GM21528 (cell line): ENCODE measurements at regions not wholly inside any gene's neighbourhood (a gene's known extent, or its start where the extent isn't known, plus 50 kb on each side); places are given as distances from the start of the nearest gene placed in this dataset.
"Not testable (repeated sequence)": the region's sequence is repeated elsewhere in the genome, so short reads cannot be mapped to it uniquely, and the experiment has no call there.

ENCODE experiments used
- ATAC-seq: cut with Tn5 transposase; IDR thresholded peaks from one replicate; pipeline ENCODE4 v1.9.1; 2021; ENCODE audit warnings: mild to moderate bottlenecking, moderate library complexity; ENCODE audit not compliant: unreplicated experiment, low FRiP score

GRCh38 chr3:4065554-4065953, 237.6 kb upstream of the SETMAR start:
- ATAC-seq: no peak

- ATAC-seq: no peak
These were observed 235.3 kb upstream of the SETMAR start for GRCh38 chr3:4067893-4068292.

GRCh38 chr3:4069796-4070195, 233.4 kb upstream of the SETMAR start:
- no peak for ATAC-seq

GRCh38 chr3:4071481-4072184, 231.5 kb upstream of the SETMAR start:
- no peak for ATAC-seq

GRCh38 chr3:4077278-4077677, 225.9 kb upstream of the SETMAR start:
- not testable (repeated sequence) for ATAC-seq

- ATAC-seq: no peak
These were observed 225.2 kb upstream of the SETMAR start for GRCh38 chr3:4077950-4078349.

- peak; percentile 64 for ATAC-seq
These were observed 224.3 kb upstream of the SETMAR start for GRCh38 chr3:4078903-4079302.

- no peak for ATAC-seq
These were observed 223.6 kb upstream of the SETMAR start for GRCh38 chr3:4079339-4080195.

- ATAC-seq: no peak
These were observed 219.7 kb upstream of the SETMAR start for GRCh38 chr3:4083225-4084015.

GRCh38 chr3:4084271-4084670, 218.9 kb upstream of the SETMAR start:
- ATAC-seq: no peak

- not testable (repeated sequence) for ATAC-seq
These were observed 216.5 kb upstream of the SETMAR start for GRCh38 chr3:4086662-4087061.

GRCh38 chr3:4091786-4092185, 211.4 kb upstream of the SETMAR start:
- ATAC-seq: no peak

- no peak for ATAC-seq
These were observed 205.4 kb upstream of the SETMAR start for GRCh38 chr3:4097801-4098200.

GRCh38 chr3:4099607-4100006, 203.6 kb upstream of the SETMAR start:
- ATAC-seq: no peak

- no peak for ATAC-seq
These were observed 195.7 kb upstream of the SETMAR start for GRCh38 chr3:4107430-4107829.

GRCh38 chr3:4113811-4114522, 189.2 kb upstream of the SETMAR start:
- ATAC-seq: no peak

- no peak for ATAC-seq
These were observed 184.1 kb upstream of the SETMAR start for GRCh38 chr3:4119119-4119518.

GRCh38 chr3:4125576-4125975, 177.6 kb upstream of the SETMAR start:
- no peak for ATAC-seq

GRCh38 chr3:4138150-4138785, 164.9 kb upstream of the SETMAR start:
- ATAC-seq: no peak
